Panc1 (cell line): ENCODE measurements at regions not wholly inside any gene's neighbourhood (a gene's known extent, or its start where the extent isn't known, plus 50 kb on each side); places are given as distances from the start of the nearest gene placed in this dataset.
"Not testable (repeated sequence)": the region's sequence is repeated elsewhere in the genome, so short reads cannot be mapped to it uniquely, and the experiment has no call there.

ENCODE experiments used
- CTCF ChIP-seq: fragments of 450-650 bp; IDR thresholded peaks from 2 replicates; pipeline ENCODE4 v1.5.1; 2017; ENCODE audit warnings: mild to moderate bottlenecking
- POLR2AphosphoS5 ChIP-seq: IDR thresholded peaks from 2 replicates; pipeline ENCODE4 v1.6.1; 2012; ENCODE audit warnings: mild to moderate bottlenecking, low read depth, low read length, moderate library complexity
- REST ChIP-seq, 2 experiments: IDR thresholded peaks; 2 replicates each; pipeline ENCODE4 v1.6.1; 2011 to 2012; ENCODE audit warnings: low read depth in 2 of 2, control low read depth in 1 of 2, low read length in 1 of 2, mild to moderate bottlenecking in 1 of 2, moderate library complexity in 1 of 2; ENCODE audit not compliant: insufficient read depth in 1 of 2
- SIN3A ChIP-seq: IDR thresholded peaks from 2 replicates; pipeline ENCODE4 v1.6.1; 2012; ENCODE audit warnings: low read depth, mild to moderate bottlenecking, low read length, moderate library complexity, borderline replicate concordance; ENCODE audit not compliant: insufficient read depth

GRCh38 chr9:63334187-63334586 is 1950.8 kb downstream of the FOXD4L5 start:
- TF ChIP-seq CTCF; REST (IDR thresholded peaks at IDR 0.05; ENCODE audit: insufficient read depth in 1 of 2, low read depth in 2 of 2, low read length in 1 of 2); POLR2AphosphoS5; SIN3A: not testable (repeated sequence)
